Upper lobe of left lung (tissue), 6 donors: ENCODE measurements at regions not wholly inside any gene's neighbourhood (a gene's known extent, or its start where the extent isn't known, plus 50 kb on each side); places are given as distances from the start of the nearest gene placed in this dataset.

Source experiments
- ATAC-seq, 2 donors: fragments of 200-7000 bp; cut with Tn5 transposase; one replicate each; pipeline ENCODE4 v1.9.1; 2022; ENCODE audit warnings: mild to moderate bottlenecking in 2 of 2, moderate library complexity in 2 of 2; ENCODE audit not compliant: low FRiP score in 2 of 2
- DNase-seq, 2 donors: peaks; one replicate each; pipeline ENCODE4 v3.0.0-alpha.2; 2019 to 2020
- H3K27ac ChIP-seq, 4 donors: fragments of 200-600 bp; sonication (generic); one replicate each; pipeline ENCODE4 v1.5.1; 2016 to 2019
- H3K27me3 ChIP-seq, 4 donors: fragments of 200-600 bp; sonication (generic); one replicate each; pipeline ENCODE4 v1.5.1; 2017 to 2019
- H3K36me3 ChIP-seq, 4 donors: fragments of 200-600 bp; sonication (generic); one replicate each; pipeline ENCODE4 v1.5.1; 2016 to 2019
- H3K4me1 ChIP-seq, 4 donors: fragments of 200-600 bp; sonication (generic); one replicate each; pipeline ENCODE4 v1.5.1; 2018 to 2019
- H3K4me3 ChIP-seq, 4 donors: fragments of 200-600 bp; sonication (generic); one replicate each; pipeline ENCODE4 v1.5.1; 2017 to 2019; ENCODE audit warnings: mild to moderate bottlenecking in 2 of 4, moderate library complexity in 1 of 4
- H3K9me3 ChIP-seq, 4 donors: fragments of 200-600 bp; sonication (generic); one replicate each; pipeline ENCODE4 v1.5.1; 2018 to 2019
- CTCF ChIP-seq, 6 experiments: fragments of 450-650 bp in 4 of 6; fragments of 200-600 bp in 2 of 6; sonication (generic) in 2 of 6; IDR thresholded peaks; one replicate each; pipeline ENCODE4 v1.5.1; 2016 to 2019; ENCODE audit warnings: antibody characterized with exemption in 6 of 6
- EP300 ChIP-seq, 4 donors: sonication (generic); formaldehyde crosslinking; IDR thresholded peaks; one replicate each; pipeline ENCODE4 v1.5.1; 2017; ENCODE audit warnings: antibody characterized with exemption in 4 of 4, control low read depth in 2 of 4
- POLR2A ChIP-seq, 4 donors: fragments of 450-650 bp; IDR thresholded peaks; one replicate each; pipeline ENCODE4 v1.5.1; 2016 to 2017; ENCODE audit warnings: antibody characterized with exemption in 4 of 4, mild to moderate bottlenecking in 2 of 4
- POLR2AphosphoS5 ChIP-seq, 2 donors: sonication (generic); formaldehyde crosslinking; IDR thresholded peaks; one replicate each; pipeline ENCODE4 v1.5.1; 2017; ENCODE audit warnings: antibody characterized with exemption in 2 of 2
- WGBS, 2 donors: methylation state at CpG; one replicate each; pipeline ENCODE4 v1.1.5; 2017 to 2018; 5-methylcytosine and 5-hydroxymethylcytosine counted together
- donor health status: DM: no; HTN: no; CAD: no; lungs with moderate emphysema.
- donor health status: DM: no; HTN: yes; CAD: no; lungs with severe emphysema.

- Histone ChIP-seq H3K36me3 (no peaks in the 10 kb centered on the region), H3K4me1 (no peaks in the 10 kb centered on the region), H3K4me3 (no peak overlapping the region), H3K9me3 (no peaks in the 10 kb centered on the region), H3K27ac (no peak overlapping the region), H3K27me3 (no peaks in the 10 kb centered on the region)
- TF ChIP-seq POLR2A (IDR thresholded peaks at IDR 0.05): no peak
- TF ChIP-seq POLR2AphosphoS5 (IDR thresholded peaks at IDR 0.05): no peak
- TF ChIP-seq EP300 (IDR thresholded peaks at IDR 0.05): no peak
- no peak for TF ChIP-seq CTCF (IDR thresholded peaks at IDR 0.05)
- WGBS, 2 donors: 75 to 81% methylated on average over 2 of the region's 2 CpGs
- no peak for ATAC-seq
- no peak for DNase-seq
These were observed 1147.3 kb upstream of the TMEM132C start for GRCh38 chr12:127119600-127120140.

DNA sequence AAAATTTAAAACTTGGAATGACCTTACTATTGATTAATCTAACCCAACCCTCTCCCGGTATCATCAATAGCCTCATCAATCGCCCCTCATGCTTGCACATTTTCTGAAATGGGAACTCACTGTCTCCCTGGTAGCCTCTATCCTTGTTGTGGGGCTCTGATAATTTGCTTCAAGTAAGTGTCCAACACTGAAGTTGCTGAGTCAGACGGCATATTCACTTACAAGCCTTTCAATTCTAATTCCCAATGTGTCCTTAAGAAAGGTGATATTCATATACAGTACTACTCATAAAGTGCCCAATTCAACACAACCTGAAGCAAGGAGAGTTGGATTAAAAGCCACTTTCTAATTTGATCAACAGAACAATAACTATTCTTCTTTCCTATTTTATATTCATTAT, 1146.1 kb upstream of the TMEM132C start:
- H3K27ac ChIP-seq: no peak overlapping the region
- 90 to 93% methylated on average over 3 of the region's 3 CpGs for WGBS, 2 donors
- no peaks in the 10 kb centered on the region for H3K4me1 ChIP-seq
- ATAC-seq (no peak), DNase-seq (no peak)
- no peaks in the 10 kb centered on the region for H3K9me3 ChIP-seq
- no peak overlapping the region for H3K4me3 ChIP-seq
- H3K36me3 ChIP-seq: no peaks in the 10 kb centered on the region
- no peak for TF ChIP-seq POLR2AphosphoS5 (IDR thresholded peaks at IDR 0.05)
- TF ChIP-seq CTCF (IDR thresholded peaks at IDR 0.05): no peak
- H3K27me3 ChIP-seq: no peaks in the 10 kb centered on the region

DNA sequence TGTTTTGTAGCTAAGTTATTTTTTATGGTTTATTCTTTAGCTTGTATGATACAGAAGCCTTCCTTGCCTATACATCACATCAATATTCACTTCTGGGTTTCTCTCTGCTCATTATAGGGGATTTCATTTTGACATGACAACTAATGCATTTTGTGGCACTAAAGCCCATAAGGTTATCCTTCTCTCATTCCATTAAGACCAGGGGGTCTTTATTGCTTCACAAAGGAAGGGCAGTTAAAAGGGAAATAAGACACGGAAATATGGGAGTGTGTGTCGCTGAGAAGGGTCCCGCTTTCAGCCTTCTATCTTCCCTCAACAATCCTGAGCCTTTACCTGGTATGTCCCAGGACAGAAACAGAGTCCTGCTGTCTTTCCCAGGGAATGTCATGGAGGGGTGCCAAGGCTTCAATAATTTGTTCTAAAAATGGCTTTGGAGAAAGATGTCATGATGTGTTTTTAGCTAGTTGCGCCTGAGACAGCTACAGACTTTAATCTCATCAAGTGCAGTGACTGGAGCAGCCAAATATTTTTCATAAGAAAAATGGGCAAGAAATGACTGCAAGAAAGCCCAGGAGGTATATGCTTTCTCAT, 1145.4 kb upstream of the TMEM132C start:
- no peaks in the 10 kb centered on the region for H3K27me3 ChIP-seq
- WGBS, 2 donors: 86% methylated on average over 4 of the region's 4 CpGs
- H3K4me3 ChIP-seq: no peak overlapping the region
- DNase-seq (no peak), ATAC-seq (no peak)
- no peak overlapping the region for H3K27ac ChIP-seq
- TF ChIP-seq POLR2A (IDR thresholded peaks at IDR 0.05): no peak
- TF ChIP-seq EP300 (IDR thresholded peaks at IDR 0.05): no peak
- TF ChIP-seq CTCF (IDR thresholded peaks at IDR 0.05): no peak
- TF ChIP-seq POLR2AphosphoS5 (IDR thresholded peaks at IDR 0.05): no peak
- H3K4me1 ChIP-seq: no peaks in the 10 kb centered on the region
- H3K36me3 ChIP-seq: no peaks in the 10 kb centered on the region
- H3K9me3 ChIP-seq: no peaks in the 10 kb centered on the region

DNA sequence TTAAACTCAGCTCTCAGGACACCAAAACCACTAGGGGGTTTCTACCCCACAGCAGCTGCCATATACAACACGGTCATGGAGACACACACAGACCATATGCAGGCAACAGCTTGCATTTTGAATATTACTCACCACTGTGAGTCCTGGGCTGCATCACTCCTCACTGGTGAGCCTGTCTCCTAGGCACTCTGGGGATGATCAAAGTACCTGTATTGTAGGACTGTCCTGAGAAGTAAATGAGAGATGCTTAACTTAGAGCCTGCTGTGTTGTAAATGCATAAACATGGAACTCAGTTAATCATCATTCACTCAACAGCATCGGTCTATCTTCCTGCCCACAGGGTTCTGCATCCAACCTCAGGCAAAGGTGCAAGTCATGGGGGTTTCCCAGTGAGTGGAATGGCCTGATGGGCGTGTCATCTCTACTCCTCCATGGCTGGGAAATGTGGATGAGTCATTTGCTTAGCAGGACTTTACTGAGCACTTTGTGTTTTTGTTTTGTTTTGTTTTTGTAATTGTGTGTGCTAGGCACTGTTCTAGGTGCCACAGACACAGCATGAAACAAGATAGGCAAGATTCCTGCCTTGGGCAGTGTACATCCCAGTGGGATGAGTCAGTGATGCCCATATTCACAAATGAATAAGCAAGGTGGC, 1141.2 kb upstream of the TMEM132C start:
- no peaks in the 10 kb centered on the region for H3K4me1 ChIP-seq
- H3K4me3 ChIP-seq: no peak overlapping the region
- DNase-seq (no peak), ATAC-seq (peak; percentile 53 to 58)
- 55 to 77% methylated on average over 2 to 3 of the region's 3 CpGs for WGBS, 2 donors
- no peaks in the 10 kb centered on the region for H3K36me3 ChIP-seq
- H3K27me3 ChIP-seq: no peaks in the 10 kb centered on the region
- TF ChIP-seq EP300 (IDR thresholded peaks at IDR 0.05): no peak
- no peak for TF ChIP-seq POLR2AphosphoS5 (IDR thresholded peaks at IDR 0.05)
- no peak for TF ChIP-seq POLR2A (IDR thresholded peaks at IDR 0.05)
- H3K9me3 ChIP-seq: no peaks in the 10 kb centered on the region
- H3K27ac ChIP-seq: no peak overlapping the region

DNA sequence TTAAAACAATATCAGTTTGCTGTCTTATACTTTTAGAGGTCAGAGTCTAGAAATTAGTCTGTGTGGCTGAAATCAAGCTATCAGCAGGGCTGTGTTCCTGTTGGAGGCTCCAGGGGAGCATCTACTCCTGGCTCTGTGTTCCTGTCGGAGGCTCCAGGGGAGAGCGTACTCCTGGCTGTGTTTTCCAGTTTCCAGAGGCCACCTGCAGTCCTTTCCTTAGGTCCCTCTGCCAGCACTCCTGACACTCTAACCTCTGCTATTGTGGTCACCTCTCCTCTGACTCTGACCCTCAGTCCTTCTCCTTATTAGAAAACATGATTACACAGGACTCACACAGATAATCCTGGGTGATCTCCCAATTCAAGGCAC, 1140.7 kb upstream of the TMEM132C start:
- ATAC-seq: no peak
- Histone ChIP-seq H3K4me3 (no peak overlapping the region), H3K9me3 (no peaks in the 10 kb centered on the region), H3K27me3 (no peaks in the 10 kb centered on the region), H3K4me1 (no peaks in the 10 kb centered on the region), H3K27ac (no peak overlapping the region), H3K36me3 (no peaks in the 10 kb centered on the region)
- WGBS, 2 donors: 97 to 100% methylated on average over 1 to 2 of the region's 2 CpGs
- TF ChIP-seq EP300 (IDR thresholded peaks at IDR 0.05) (no peak), CTCF (IDR thresholded peaks at IDR 0.05) (no peak), POLR2AphosphoS5 (IDR thresholded peaks at IDR 0.05) (no peak), POLR2A (IDR thresholded peaks at IDR 0.05) (no peak)
- no peak for DNase-seq
